SW480 (cell line): ENCODE measurements at regions not wholly inside any gene's neighbourhood (a gene's known extent, or its start where the extent isn't known, plus 50 kb on each side); places are given as distances from the start of the nearest gene placed in this dataset.

Experiments used
- DNase-seq: peaks from one replicate; pipeline ENCODE4 v3.0.0-alpha.2; 2016; ENCODE audit warnings: low spot score

GRCh38 chr12:78406828-78407227 is 457.7 kb upstream of the SYT1 start:
- DNase-seq, result no peak

DNA sequence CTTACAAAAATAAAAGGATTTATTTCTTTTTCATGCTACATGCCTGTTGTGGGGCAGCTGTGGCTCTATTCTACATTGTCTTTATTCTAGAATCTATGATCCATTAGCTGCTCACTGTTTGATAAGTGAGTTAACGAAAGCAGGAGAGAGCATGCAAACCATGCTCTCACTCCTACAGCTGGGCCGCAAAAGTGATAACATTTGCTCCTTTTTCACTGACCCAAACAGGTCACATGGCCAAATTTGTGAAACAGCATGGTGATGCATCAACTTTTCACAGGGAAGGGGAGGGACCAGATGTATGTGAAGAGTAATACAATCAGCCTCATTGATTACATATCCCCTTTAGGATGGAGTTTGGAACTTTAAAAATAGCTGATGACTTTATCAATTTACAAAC is 456.9 kb upstream of the SYT1 start:
- no peak for DNase-seq

- no peak for DNase-seq
Observed at GRCh38 chr12:78414071-78414470, 450.5 kb upstream of the SYT1 start.

GRCh38 chr12:78418919-78419318 is 445.7 kb upstream of the SYT1 start:
- no peak for DNase-seq

GRCh38 chr12:78419513-78419912 is 445.1 kb upstream of the SYT1 start:
- no peak for DNase-seq

DNA sequence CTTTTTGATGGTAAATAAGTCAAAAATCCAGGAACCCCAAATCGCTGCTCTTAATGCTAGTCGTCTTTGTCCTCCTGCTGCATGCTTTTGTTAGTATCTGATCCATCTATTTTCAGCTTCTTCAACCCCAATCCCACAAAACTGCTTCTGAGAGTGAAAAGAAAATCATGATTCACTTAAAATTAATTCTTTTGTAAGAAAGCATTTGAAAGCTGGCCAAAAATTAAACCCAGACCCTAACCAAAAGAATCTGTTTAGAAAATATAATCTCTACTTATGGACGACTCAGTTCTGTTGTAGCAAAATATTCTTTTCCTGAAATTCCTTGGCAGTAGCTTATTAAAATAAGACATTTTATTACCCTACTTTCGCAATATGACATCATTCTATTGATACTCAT is 443.6 kb upstream of the SYT1 start:
- DNase-seq, result no peak

GRCh38 chr12:78430551-78430950 is 434.0 kb upstream of the SYT1 start:
- no peak for DNase-seq

DNA sequence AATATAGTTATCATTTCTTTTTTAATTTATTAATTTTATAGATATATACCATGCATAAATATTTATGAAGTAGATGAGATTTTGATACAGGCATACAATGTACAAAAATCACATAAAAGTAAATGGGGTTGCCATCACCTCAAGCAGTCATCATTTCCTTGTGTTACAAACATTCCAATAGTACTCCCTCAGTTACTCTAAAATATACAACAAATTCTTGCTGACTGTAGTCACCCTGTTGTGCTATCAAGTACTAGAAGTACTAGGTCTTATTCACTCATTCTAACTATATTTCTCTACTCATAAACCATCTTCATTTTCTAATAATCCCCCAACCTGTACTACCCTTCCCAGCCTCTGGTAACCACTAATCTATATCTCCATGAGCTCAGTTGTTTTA is 432.6 kb upstream of the SYT1 start:
- no peak for DNase-seq

DNA sequence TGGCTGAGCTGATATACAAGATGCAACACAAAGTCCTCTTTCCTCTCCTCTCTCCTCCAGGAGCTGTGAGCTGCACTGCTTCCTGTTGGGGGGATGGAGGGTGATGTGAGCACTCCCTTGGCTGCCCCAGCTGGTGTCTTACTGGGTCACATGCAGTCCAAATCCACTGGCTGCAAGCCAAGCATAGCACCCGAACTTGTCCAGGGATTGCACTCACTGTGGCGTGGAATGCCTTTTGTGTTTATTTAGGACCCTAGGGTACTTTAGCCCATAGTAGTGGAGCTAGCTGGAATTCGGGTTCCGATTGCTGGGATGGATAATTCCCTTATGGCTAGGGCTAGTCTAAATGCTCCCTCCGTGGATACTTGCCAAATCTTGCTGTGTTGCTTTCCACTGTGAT is 424.9 kb upstream of the SYT1 start:
- DNase-seq, result no peak

- DNase-seq, result no peak
Observed at GRCh38 chr12:78441737-78442453, 422.7 kb upstream of the SYT1 start.

DNA sequence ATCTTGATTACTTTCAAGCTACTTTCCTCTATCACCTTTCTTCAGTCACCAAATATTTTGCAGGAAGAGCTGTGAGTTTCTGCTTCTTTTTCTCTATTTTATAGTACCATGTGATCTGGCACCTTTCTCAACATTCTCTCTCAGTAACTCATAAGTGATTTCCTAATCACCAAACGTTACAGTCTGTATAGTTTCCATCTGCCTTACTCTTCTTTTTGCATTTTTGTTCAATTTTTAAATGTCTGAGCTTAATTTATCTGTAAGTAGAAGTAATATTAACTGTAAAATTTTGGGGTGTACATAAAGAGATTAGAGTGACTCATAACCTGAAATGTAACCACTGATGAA is 422.1 kb upstream of the SYT1 start:
- no peak for DNase-seq

- DNase-seq, result no peak
Observed at GRCh38 chr12:78446555-78446954, 418.0 kb upstream of the SYT1 start.

- no peak for DNase-seq
Observed at GRCh38 chr12:78447373-78447772, 417.2 kb upstream of the SYT1 start.

GRCh38 chr12:78448692-78449091 is 415.9 kb upstream of the SYT1 start:
- no peak for DNase-seq

- DNase-seq, result no peak
Observed at GRCh38 chr12:78455991-78456390, 408.6 kb upstream of the SYT1 start.

- no peak for DNase-seq
Observed at GRCh38 chr12:78457938-78458337, 406.6 kb upstream of the SYT1 start.

- peak; percentile 39 for DNase-seq
Observed at GRCh38 chr12:78470354-78471195, 394.0 kb upstream of the SYT1 start.

- no peak for DNase-seq
Observed at GRCh38 chr12:78473136-78473535, 391.4 kb upstream of the SYT1 start.

GRCh38 chr12:78473561-78473960 is 391.0 kb upstream of the SYT1 start:
- DNase-seq, result no peak

- no peak for DNase-seq
Observed at GRCh38 chr12:78483767-78484315, 380.7 kb upstream of the SYT1 start.

- no peak for DNase-seq
Observed at GRCh38 chr12:78489990-78490389, 374.6 kb upstream of the SYT1 start.

DNA sequence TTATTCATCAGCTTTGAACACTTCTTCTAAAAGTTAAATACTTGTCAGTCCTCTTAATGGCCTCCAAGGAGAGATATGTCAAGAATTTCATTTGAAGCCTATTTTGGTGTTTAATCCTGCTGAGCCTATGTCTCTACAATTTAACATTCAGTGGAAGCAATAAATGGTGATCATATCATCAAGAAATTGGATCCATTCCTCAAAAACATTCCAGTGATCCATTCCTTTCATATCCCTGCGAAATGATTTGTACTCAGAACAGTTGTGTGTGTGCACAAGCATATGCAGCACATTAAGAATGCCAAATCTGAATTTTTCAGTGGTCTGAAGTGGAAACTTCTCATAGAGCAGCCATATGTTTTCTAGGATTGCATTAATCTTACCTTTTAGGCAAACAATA is 373.7 kb upstream of the SYT1 start:
- no peak for DNase-seq

DNA sequence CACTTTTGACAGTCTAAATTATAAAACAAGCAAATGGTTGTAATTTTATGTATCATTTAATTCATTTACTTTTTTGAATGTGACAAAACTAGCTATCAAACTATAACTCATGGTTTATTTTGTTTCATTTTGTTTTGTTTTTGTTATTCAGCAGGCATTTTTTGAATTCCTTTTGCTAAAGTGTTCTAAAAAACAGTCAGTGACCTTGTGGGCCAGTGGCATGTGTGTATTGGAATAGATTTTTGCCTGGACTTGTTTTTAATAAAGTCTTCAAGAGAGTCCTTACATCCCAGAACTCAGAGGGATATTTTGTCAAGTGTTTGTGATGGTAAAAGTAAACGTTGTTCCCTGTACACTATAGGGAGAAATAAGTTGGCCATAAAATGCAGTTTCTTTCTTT is 369.7 kb upstream of the SYT1 start:
- no peak for DNase-seq
